ENCODE measurements at regions not wholly inside any gene's neighbourhood (a gene's known extent, or its start where the extent isn't known, plus 50 kb on each side); places are given as distances from the start of the nearest gene placed in this dataset.
"Not testable (repeated sequence)": the region's sequence is repeated elsewhere in the genome, so short reads cannot be mapped to it uniquely, and the experiment has no call there.

GRCh38 chr11:22444076-22444475 lies 105.9 kb downstream of the SLC17A6 start:
- Histone ChIP-seq H3K9me2 (no peaks in the 10 kb centered on the region), H3K27ac (ENCODE audit: low read depth in 2 of 2, low read length in 1 of 2) (no peak overlapping the region)
- POLR2A ChIA-PET = no interaction called here

DNA sequence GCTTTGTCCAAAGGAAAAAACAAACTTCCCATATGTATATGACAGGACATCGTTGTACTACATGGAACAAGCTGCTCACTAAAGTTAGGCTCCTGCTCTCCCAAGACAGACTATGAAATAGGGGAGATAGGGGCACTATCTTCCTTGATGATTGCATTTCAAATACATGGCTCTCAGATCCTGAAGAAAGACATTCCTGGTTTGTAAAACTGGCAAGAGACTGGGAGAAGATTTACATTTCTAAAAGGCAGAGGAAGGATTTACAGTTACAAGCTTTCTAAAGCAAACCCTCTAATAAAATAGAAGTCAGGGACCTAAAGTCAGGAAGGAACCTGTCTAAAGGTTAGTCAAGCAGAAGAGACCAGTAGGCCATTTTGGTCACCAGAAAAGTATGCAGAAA lies 103.7 kb downstream of the SLC17A6 start:
- TF ChIP-seq JUND (IDR thresholded peaks at IDR 0.05) = no peak
- Histone ChIP-seq H3K4me2 (no peak overlapping the region), H3K36me3 (replicated peaks in 1 of 2; ENCODE audit: control insufficient read depth in 1 of 2, insufficient read depth in 2 of 2, low read length in 1 of 2) (no peaks in the 10 kb centered on the region), H3F3A (replicated peaks; ENCODE audit: insufficient read depth) (no peaks in the 10 kb centered on the region), H3K27ac (ENCODE audit: low read depth in 2 of 2, low read length in 1 of 2) (no peak overlapping the region), H2AFZ (ENCODE audit: low read depth) (no peak overlapping the region), H3K4me3 (ENCODE audit: low read depth in 2 of 2, low read length in 1 of 2) (no peak overlapping the region), H4K20me1 (ENCODE audit: insufficient read depth) (no peaks in the 10 kb centered on the region), H3K9me3 (no peaks in the 10 kb centered on the region), H3K9me2 (no peaks in the 10 kb centered on the region), H3K79me2 (ENCODE audit: insufficient read depth) (no peaks in the 10 kb centered on the region), H3K27me3 (ENCODE audit: insufficient read depth) (no peaks in the 10 kb centered on the region), H3K4me1 (ENCODE audit: control insufficient read depth in 1 of 2, insufficient read depth in 2 of 2, low read depth in 1 of 2, low read length in 1 of 2) (no peaks in the 10 kb centered on the region), H3K9ac (no peak overlapping the region)
- DNase-seq = no peak
- POLR2A ChIA-PET = no interaction called here
- WGBS (ENCODE audit: low lambda C conversion rate) = 24% methylated on average over 1 of the region's 1 CpG
- CTCF ChIA-PET = interaction anchor here (1.3 kb wide), 2 partner anchors 11 to 12 kb away, joined by 3 to 4 read pairs; no protein-coding TSS in a partner anchor

More at GRCh38 chr11:22444076-22444475, 105.9 kb downstream of the SLC17A6 start:
- H4K20me1 ChIP-seq (ENCODE audit: insufficient read depth) = no peaks in the 10 kb centered on the region
- H3K36me3 ChIP-seq (replicated peaks in 1 of 2; ENCODE audit: control insufficient read depth in 1 of 2, insufficient read depth in 2 of 2, low read length in 1 of 2) = no peaks in the 10 kb centered on the region
- H3K4me2 ChIP-seq = no peak overlapping the region
- no peaks in the 10 kb centered on the region for H3K9me3 ChIP-seq
- 6% methylated on average over 2 of the region's 2 CpGs for WGBS (ENCODE audit: low lambda C conversion rate)
- no peak for DNase-seq
- H3K9ac ChIP-seq = no peak overlapping the region
- H3K4me1 ChIP-seq (ENCODE audit: control insufficient read depth in 1 of 2, insufficient read depth in 2 of 2, low read depth in 1 of 2, low read length in 1 of 2) = no peaks in the 10 kb centered on the region
- CTCF ChIA-PET = no interaction called here
- H3F3A ChIP-seq (replicated peaks; ENCODE audit: insufficient read depth) = no peaks in the 10 kb centered on the region
- no peaks in the 10 kb centered on the region for H3K79me2 ChIP-seq (ENCODE audit: insufficient read depth)
- TF ChIP-seq PBX3 (IDR thresholded peaks at IDR 0.05) (no peak), MEF2A (IDR thresholded peaks at IDR 0.05; ENCODE audit: borderline replicate concordance, low read depth) (no peak), GATA2 (CRISPR knock-in tag; IDR thresholded peaks at IDR 0.05) (no peak), TAF1 (IDR thresholded peaks at IDR 0.05; ENCODE audit: borderline replicate concordance, low read depth, low read length) (no peak)
- TF ChIP-seq, protein P1, sequence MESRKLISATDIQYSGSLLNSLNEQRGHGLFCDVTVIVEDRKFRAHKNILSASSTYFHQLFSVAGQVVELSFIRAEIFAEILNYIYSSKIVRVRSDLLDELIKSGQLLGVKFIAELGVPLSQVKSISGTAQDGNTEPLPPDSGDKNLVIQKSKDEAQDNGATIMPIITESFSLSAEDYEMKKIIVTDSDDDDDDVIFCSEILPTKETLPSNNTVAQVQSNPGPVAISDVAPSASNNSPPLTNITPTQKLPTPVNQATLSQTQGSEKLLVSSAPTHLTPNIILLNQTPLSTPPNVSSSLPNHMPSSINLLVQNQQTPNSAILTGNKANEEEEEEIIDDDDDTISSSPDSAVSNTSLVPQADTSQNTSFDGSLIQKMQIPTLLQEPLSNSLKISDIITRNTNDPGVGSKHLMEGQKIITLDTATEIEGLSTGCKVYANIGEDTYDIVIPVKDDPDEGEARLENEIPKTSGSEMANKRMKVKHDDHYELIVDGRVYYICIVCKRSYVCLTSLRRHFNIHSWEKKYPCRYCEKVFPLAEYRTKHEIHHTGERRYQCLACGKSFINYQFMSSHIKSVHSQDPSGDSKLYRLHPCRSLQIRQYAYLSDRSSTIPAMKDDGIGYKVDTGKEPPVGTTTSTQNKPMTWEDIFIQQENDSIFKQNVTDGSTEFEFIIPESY (IDR thresholded peaks at IDR 0.05; ENCODE audit: borderline replicate concordance, low read depth) = no peak
- no peaks in the 10 kb centered on the region for H3K27me3 ChIP-seq (ENCODE audit: insufficient read depth)
- H2AFZ ChIP-seq (ENCODE audit: low read depth) = no peak overlapping the region
- no peak overlapping the region for H3K4me3 ChIP-seq (ENCODE audit: low read depth in 2 of 2, low read length in 1 of 2)

DNA sequence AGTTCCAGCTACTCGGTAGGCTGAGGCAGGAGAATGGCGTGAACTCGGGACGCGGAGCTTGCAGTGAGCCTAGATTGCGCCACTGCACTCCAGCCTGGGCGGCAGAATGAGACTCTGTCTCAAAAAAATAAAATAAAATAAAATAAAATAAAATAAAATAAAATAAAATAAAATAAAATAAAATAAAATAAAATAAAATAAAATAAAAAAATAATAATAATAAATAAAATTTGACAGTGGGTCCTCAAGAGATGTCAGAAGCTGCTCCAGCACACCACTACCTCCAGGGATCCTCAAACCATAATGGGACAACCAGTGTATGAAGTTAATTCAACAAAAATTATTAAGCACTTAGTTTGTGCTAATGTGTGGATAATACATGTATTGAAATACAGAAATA lies 97.4 kb downstream of the SLC17A6 start:
- H3K9me2 ChIP-seq; H3F3A ChIP-seq (replicated peaks; ENCODE audit: insufficient read depth); H4K20me1 ChIP-seq (ENCODE audit: insufficient read depth); POLR2A ChIA-PET; H3K4me3 ChIP-seq (ENCODE audit: low read depth in 2 of 2, low read length in 1 of 2); H3K9me3 ChIP-seq; H3K4me2 ChIP-seq; H3K36me3 ChIP-seq (replicated peaks in 1 of 2; ENCODE audit: control insufficient read depth in 1 of 2, insufficient read depth in 2 of 2, low read length in 1 of 2); H3K9ac ChIP-seq; H3K4me1 ChIP-seq (ENCODE audit: control insufficient read depth in 1 of 2, insufficient read depth in 2 of 2, low read depth in 1 of 2, low read length in 1 of 2); H3K79me2 ChIP-seq (ENCODE audit: insufficient read depth); H3K27ac ChIP-seq (ENCODE audit: low read depth in 2 of 2, low read length in 1 of 2); H3K27me3 ChIP-seq (ENCODE audit: insufficient read depth); DNase-seq; H2AFZ ChIP-seq (ENCODE audit: low read depth); CTCF ChIA-PET: not testable (repeated sequence)
- WGBS (ENCODE audit: low lambda C conversion rate) = 64% methylated on average over 7 of the region's 7 CpGs

Measured in SK-N-SH (cell line).